ENCODE measurements at regions not wholly inside any gene's neighbourhood (a gene's known extent, or its start where the extent isn't known, plus 50 kb on each side); places are given as distances from the start of the nearest gene placed in this dataset.

DNA sequence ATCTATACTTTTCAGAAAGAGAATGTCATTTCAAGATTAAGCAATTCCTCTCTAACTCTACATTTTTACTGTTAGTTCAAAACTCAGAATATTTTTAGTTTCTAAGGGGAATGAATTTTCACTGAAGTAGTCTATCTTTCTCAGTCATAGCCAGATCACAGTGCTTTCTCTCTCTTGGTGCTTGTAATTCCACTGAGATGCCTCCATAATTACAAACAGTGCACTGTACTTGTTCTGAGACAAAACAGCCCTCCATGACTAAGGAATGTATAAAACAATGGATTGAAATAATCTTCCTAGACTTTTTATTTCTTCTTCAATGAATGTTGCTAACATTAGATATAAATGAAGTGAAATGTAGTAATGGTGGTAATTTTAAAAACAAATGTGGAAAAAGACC is 603.2 kb upstream of the FAM241A start:
- no peak for DNase-seq (ENCODE audit: low read depth in 2 of 3, low spot score in 2 of 3)

DNA sequence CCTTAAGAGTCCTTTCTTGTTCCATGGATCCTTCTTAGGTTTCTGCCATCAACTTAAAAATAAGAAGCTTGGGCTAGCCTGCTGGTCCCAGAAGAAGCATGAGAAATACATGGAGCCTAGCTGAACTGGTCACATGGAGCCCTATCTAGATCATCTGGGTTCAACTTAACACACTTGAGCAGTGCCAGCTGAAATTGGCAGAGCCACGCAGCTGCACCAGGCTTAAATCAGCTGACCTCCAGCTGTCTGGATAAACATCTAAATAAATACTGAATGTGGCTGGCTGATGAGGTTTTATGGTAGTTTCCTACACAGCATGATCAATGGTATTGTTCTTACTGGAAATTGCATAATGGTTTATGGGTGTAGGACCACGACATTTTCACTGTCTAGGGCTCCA is 598.4 kb upstream of the FAM241A start:
- no peak for DNase-seq (ENCODE audit: low read depth in 2 of 3, low spot score in 2 of 3)

DNA sequence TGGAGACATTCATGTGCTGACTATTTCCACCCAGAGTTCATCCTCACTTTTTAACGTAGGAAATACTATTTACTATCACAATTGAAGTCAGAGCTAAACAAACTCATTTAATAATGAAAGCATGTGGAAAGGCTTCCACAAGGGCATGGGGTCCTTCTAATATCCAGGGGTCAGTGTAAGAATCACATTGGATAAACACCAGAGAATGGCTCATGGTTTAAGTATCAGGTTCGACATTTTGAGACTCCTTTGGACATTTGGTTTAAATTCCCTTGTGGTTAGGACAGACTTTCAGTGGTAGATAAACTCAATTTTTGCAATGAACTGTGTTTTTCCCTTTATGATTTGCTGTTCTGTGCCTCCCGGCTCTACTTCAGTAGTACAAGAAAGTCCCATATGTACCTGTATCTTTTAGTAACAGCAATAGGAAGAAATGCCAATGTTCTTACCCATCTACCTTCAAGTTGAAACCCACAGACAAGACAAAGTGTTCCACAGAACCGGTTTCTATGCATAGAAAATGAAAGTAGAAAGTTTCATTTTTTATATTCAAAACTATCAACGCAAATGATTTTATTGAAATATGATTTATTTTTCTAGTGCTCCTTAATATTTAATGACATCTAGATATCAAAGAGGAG is 589.0 kb upstream of the FAM241A start:
- DNase-seq (ENCODE audit: low read depth in 2 of 3, low spot score in 2 of 3) = no peak

DNA sequence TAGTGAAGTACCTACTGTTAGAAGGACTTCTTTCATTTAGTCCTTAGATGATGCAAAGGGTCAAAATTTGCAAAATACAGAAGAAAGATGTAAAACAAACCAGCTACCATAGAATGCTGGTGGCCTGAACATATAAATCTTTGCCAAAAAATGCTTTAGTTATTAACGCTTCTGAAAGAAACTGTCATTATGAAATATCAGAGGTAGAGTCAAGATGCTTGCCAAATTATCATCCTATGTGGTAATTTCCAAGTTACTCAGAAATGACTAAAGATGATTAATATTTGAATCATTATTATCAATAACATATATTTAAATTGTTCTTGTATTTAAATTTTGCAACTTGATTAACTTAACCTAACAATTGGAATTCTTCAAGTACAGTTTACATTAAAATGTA is 588.4 kb upstream of the FAM241A start:
- no peak for DNase-seq (ENCODE audit: low read depth in 2 of 3, low spot score in 2 of 3)

DNA sequence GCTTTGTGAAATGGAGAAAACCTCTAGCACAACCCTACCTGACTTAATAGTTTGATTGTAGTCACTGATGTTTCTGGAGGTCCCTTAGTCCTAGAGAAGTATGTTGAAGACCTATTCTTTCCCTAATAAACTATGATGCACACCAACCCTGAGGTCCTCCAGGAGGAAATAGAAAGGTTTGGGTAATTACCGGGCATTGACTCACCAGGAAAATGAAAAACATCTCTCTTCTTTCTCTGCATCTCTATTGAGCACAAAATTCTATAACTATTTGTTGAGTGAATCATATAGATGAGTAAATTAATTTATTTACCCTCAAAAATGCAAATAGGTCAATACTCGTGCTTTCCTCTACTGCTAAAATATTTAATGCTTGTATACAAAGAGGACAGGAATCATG is 582.4 kb upstream of the FAM241A start:
- no peak for DNase-seq (ENCODE audit: low read depth in 2 of 3, low spot score in 2 of 3)

- no peak for DNase-seq (ENCODE audit: low read depth in 2 of 3, low spot score in 2 of 3)
Observed at GRCh38 chr4:111572470-111572869, 572.8 kb upstream of the FAM241A start.

DNA sequence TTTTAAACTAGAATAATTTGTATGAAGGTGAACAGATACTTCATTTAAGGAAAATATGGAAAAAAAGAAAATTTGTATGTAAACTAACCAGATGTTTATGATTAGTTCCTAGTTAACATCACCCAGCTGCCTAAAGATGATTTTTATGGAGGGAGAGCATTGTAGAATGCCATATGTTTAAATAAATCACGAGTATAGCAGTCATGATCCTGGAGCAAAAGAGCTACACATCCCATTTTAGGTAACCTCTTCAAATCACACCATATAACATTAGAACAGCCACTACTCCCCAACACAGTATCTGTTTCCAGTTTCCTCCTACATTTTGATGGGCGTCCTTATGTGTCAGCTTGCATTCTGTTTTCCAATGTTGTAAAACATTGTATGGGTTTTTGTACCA is 571.9 kb upstream of the FAM241A start:
- DNase-seq (ENCODE audit: low read depth in 2 of 3, low spot score in 2 of 3) = no peak

DNA sequence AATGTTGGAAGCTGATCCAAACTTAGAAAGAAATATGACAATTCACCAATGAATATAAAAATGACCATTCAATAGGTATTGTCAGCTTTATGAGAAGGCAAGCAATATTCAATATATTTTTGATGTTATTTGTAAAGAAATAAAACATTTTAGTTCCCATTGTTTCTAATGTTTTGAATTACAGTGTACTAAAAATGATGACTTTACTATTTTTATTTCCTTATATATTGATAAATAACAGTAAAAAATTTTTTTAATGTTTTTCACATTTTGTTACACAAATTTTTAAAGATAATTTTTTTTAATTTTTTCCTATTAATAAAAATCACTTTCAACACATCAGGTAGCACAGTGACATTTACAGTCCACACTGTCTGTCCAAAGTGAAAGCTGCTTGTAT is 565.5 kb upstream of the FAM241A start:
- DNase-seq (ENCODE audit: low read depth in 2 of 3, low spot score in 2 of 3) = no peak

DNA sequence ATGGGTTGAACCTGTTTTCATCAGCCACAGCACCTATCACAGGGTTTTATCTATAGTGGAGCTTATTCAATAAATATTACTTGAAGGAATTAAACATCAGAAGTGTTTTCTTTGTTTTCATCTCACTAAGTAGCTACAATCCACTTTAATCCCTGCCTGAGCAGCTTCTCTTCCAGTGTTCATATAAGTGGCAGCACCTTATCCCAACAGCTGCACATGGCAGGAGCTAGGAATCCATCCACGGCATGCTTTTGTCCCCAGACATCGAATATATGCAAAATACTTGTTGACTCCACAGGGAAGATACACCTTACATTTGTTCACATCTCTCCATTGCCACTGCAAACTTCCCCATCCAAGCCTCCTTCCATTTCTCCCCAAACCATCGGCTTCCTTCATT is 549.8 kb upstream of the FAM241A start:
- DNase-seq (ENCODE audit: low read depth in 2 of 3, low spot score in 2 of 3) = no peak

- no peak for DNase-seq (ENCODE audit: low read depth in 2 of 3, low spot score in 2 of 3)
Observed at GRCh38 chr4:111596491-111596890, 548.8 kb upstream of the FAM241A start.

- no peak for DNase-seq (ENCODE audit: low read depth in 2 of 3, low spot score in 2 of 3)
Observed at GRCh38 chr4:111601671-111602070, 543.6 kb upstream of the FAM241A start.

DNA sequence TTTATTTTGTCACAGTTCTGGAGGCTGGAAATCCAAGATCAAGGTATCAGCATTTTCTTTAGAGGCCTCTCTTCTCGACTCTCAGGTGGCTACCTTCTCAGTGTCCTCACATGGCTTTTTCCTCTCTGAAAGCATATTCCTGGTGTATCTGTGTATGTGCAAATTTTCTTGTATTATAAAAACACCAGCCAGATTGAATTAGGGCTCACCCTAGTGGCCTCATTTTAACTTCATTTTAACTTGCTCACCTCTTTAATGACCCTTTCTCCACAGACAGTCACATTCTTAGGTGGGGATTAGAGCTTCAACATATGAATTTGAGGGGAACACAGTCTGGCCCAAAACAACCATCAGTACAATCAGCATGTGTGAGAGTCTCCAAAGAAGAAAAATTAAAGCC is 542.4 kb upstream of the FAM241A start:
- no peak for DNase-seq (ENCODE audit: low read depth in 2 of 3, low spot score in 2 of 3)

DNA sequence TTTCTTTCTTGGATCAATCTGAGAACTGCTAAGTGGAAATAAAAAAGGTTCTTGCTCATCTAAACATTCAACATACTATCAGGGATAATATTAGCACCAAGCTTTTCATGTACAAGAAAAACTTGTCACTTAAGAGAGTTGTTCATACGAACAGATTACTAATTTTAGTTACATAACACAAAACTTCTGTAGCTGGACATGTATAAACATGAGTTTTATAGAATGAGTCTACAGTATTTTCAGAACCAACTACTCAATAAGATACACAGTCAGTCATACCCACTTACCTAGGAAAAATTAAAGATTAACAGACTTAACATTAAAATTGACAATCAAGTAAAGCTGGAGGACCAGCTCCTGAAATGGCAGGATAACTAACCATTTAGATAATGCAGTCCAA is 540.1 kb upstream of the FAM241A start:
- DNase-seq (ENCODE audit: low read depth in 2 of 3, low spot score in 2 of 3) = no peak

DNA sequence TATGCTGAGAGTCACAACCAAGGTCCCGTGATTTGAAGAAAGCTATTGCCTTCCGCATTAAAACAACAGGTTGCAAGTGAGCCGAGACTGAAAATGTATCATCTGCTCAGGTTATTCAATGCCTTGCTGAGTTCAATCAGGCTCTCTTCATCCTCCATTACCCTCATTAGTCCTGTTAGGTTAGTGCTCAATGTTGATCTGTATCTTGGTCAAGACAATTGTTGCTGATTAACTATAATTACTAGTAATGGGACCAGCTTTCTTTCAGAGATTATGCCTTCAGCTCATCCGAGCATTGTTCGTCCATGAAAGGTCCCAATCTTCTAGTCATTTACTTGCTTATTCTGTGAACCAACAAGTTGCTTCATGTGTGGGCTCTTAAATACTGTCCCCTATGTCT is 534.6 kb upstream of the FAM241A start:
- no peak for DNase-seq (ENCODE audit: low read depth in 2 of 3, low spot score in 2 of 3)

DNA sequence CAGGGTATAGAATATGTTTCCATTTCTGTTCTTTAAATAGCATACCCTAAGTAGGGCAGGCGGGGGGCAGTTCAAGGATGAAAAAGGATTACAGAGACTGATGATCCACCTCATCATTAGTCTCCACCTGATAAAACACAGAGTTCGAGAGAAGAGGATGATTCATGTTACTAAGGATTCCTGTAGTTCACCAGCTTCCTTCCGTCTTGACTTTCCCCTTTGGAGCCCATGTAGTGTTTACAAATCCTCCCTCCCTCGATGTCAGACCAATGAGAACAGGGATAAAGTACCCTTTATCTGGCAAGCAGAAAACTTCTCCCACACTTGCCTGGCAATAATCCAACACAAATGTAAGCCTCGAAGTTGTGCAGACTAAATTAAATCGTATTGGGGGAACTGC is 526.3 kb upstream of the FAM241A start:
- no peak for DNase-seq (ENCODE audit: low read depth in 2 of 3, low spot score in 2 of 3)

- DNase-seq (ENCODE audit: low read depth in 2 of 3, low spot score in 2 of 3) = no peak
Observed at GRCh38 chr4:111628437-111628836, 516.8 kb upstream of the FAM241A start.

DNA sequence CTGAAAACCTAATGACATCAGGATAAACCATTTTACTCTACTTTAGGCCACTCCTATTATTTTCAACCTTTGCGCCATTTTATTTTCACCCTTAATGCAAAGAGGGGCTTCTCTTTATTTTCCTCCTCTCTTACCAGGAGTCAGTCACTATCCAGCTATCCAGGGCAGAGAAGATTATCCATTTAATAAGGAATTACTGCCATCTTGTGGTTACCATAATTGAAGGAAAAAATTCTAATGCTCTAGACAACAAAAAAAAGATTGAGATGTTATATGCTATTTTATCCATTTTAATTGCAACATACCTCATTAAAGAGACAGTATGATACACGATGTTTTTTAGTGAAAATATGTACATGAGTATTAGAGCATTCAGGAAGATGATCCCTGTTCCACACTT is 514.5 kb upstream of the FAM241A start:
- no peak for DNase-seq (ENCODE audit: low read depth in 2 of 3, low spot score in 2 of 3)

DNA sequence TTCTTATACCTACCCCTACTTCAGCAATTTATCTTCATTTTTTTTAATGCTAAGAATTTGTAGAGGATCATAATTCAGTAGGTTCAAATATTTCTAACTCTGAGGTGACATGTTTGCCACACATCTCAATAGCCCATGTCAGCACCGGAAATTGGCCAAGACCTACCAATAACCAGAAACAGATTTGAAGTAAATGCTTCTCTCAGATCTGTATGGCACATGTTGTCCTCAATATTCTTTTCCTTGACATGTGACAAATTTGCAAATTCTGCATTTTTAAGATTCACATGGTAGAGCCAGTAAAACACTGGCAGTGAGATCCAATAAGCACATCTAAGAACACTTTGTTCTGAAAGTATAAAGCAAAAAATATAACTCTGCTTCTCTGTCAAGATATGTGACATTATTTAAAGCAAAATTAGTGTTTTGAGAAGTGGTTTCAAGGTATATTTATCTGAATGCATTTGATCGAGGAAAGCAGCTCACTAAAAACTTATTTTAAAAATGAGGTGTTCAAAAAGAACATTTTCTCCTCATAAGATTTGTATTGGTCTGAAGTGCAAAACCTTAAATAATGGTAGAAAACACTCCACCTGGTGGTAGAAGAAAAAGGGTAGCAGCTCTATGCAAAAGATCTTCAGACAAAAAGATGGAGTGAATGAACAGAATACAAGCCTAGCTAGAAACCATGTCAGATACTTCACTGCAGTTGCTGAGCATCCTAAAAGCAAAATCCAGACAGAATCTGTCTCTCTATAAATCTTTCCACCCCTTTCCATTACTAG is 513.8 kb upstream of the FAM241A start:
- DNase-seq (ENCODE audit: low read depth in 2 of 3, low spot score in 2 of 3) = no peak

GRCh38 chr4:111632641-111633151 is 512.6 kb upstream of the FAM241A start:
- no peak for DNase-seq (ENCODE audit: low read depth in 2 of 3, low spot score in 2 of 3)

- no peak for DNase-seq (ENCODE audit: low read depth in 2 of 3, low spot score in 2 of 3)
Observed at GRCh38 chr4:111633663-111634266, 511.5 kb upstream of the FAM241A start.

DNA sequence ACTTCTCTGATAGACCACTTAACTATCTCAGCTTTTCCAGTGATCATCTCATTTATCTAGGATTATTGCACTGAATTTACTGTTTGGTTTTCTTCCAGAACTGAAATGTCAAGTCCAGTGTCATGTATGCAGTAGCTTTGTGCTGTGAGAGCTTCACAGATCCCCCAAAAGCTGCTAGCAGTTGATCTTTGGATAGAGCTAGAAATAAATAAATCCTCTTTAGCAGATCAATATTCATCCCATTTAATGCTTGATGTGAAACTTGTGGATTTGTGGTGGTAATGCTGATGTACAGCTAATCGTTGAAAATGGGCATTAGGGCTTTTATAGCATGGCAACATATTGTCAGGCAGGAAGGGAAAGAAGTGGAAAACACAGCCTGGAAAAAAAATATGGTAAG is 509.6 kb upstream of the FAM241A start:
- DNase-seq (ENCODE audit: low read depth in 2 of 3, low spot score in 2 of 3) = no peak

- no peak for DNase-seq (ENCODE audit: low read depth in 2 of 3, low spot score in 2 of 3)
Observed at GRCh38 chr4:111636961-111637585, 508.2 kb upstream of the FAM241A start.

All from activated CD8-positive, alpha-beta memory T cell treated with anti-CD3 and anti-CD28 coated beads for 48 hours (primary cell).